Stimulated activated CD8-positive, alpha-beta memory T cell treated with anti-CD3 and anti-CD28 coated beads, Interleukin-15, amount 100 ng/mL, for 1 hour (primary cell): ENCODE measurements at regions not wholly inside any gene's neighbourhood (a gene's known extent, or its start where the extent isn't known, plus 50 kb on each side); places are given as distances from the start of the nearest gene placed in this dataset.
"Not testable (repeated sequence)": the region's sequence is repeated elsewhere in the genome, so short reads cannot be mapped to it uniquely, and the experiment has no call there.

Source experiments
- DNase-seq: peaks from one replicate; pipeline ENCODE4 v3.0.0-alpha.2; 2020; ENCODE audit warnings: low read depth

- DNase-seq, result no peak
Observed at GRCh38 chr2:195308163-195308562, 348.9 kb upstream of the SLC39A10 start.

- no peak for DNase-seq
Observed at GRCh38 chr2:195307751-195308150, 349.3 kb upstream of the SLC39A10 start.

- DNase-seq, result no peak
Observed at GRCh38 chr2:195304310-195304709, 352.7 kb upstream of the SLC39A10 start.

GRCh38 chr2:195300631-195301030 lies 356.4 kb upstream of the SLC39A10 start:
- DNase-seq, result no peak

- DNase-seq, result no peak
Observed at GRCh38 chr2:195299600-195299999, 357.4 kb upstream of the SLC39A10 start.

GRCh38 chr2:195296490-195296889 lies 360.5 kb upstream of the SLC39A10 start:
- DNase-seq, result no peak

GRCh38 chr2:195289081-195289480 lies 367.9 kb upstream of the SLC39A10 start:
- DNase-seq, result no peak

GRCh38 chr2:195279840-195280427 lies 377.1 kb upstream of the SLC39A10 start:
- DNase-seq, result no peak

GRCh38 chr2:195270466-195271039 lies 386.5 kb upstream of the SLC39A10 start:
- no peak for DNase-seq

- no peak for DNase-seq
Observed at GRCh38 chr2:195269220-195269619, 387.8 kb upstream of the SLC39A10 start.

GRCh38 chr2:195257979-195258378 lies 399.0 kb upstream of the SLC39A10 start:
- no peak for DNase-seq

- no peak for DNase-seq
Observed at GRCh38 chr2:195252018-195252417, 405.0 kb upstream of the SLC39A10 start.

- no peak for DNase-seq
Observed at GRCh38 chr2:195251214-195251613, 405.8 kb upstream of the SLC39A10 start.

- no peak for DNase-seq
Observed at GRCh38 chr2:195238826-195239225, 418.2 kb upstream of the SLC39A10 start.

- no peak for DNase-seq
Observed at GRCh38 chr2:195238379-195238778, 418.6 kb upstream of the SLC39A10 start.

GRCh38 chr2:195228547-195228946 lies 428.5 kb upstream of the SLC39A10 start:
- DNase-seq, result not testable (repeated sequence)

GRCh38 chr2:195214072-195214471 lies 443.0 kb upstream of the SLC39A10 start:
- DNase-seq, result no peak

- DNase-seq, result no peak
Observed at GRCh38 chr2:195212586-195212985, 444.4 kb upstream of the SLC39A10 start.

GRCh38 chr2:195202163-195202845 lies 454.7 kb upstream of the SLC39A10 start:
- DNase-seq, result no peak

- no peak for DNase-seq
Observed at GRCh38 chr2:195199864-195200263, 457.2 kb upstream of the SLC39A10 start.

- no peak for DNase-seq
Observed at GRCh38 chr2:195181059-195181705, 475.8 kb upstream of the SLC39A10 start.

GRCh38 chr2:195168369-195168768 lies 488.7 kb upstream of the SLC39A10 start:
- no peak for DNase-seq

- no peak for DNase-seq
Observed at GRCh38 chr2:195164930-195165329, 492.1 kb upstream of the SLC39A10 start.
